ENCODE measurements at regions not wholly inside any gene's neighbourhood (a gene's known extent, or its start where the extent isn't known, plus 50 kb on each side); places are given as distances from the start of the nearest gene placed in this dataset.

DNA sequence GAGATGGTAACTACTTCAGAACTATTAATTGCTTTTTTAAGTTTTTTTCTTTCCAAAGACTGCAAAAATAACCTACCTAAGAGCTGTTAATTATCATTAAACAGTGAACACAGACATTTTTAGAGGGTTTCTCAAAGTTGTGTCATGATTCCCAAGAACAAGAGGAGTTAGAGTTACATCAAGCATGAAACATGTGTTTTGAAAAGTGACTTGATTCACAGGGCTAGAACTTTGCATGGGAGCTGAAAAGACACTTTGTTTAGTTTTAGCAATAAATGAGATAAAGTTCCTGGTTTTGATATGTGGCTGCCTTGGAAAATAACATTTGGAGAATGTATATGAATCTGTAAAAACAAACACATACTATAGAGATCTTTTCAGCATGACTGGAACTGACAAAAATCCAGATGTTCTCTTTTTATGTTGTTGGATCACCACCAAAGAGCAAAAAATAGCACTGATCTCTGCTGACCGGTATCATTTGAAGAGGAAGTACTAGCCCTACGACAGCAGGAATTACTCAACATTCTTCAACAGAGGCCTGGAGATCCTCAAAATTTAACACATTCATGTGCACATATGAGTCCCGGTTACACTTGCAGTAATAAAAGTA lies 173.0 kb upstream of the PCDH18 start:
- H3K27ac Mint-ChIP-seq: no peak overlapping the region
- H3K36me3 Mint-ChIP-seq: no peaks in the 10 kb centered on the region
- intact Hi-C loops (cut with micrococcal nuclease): no loop called here

DNA sequence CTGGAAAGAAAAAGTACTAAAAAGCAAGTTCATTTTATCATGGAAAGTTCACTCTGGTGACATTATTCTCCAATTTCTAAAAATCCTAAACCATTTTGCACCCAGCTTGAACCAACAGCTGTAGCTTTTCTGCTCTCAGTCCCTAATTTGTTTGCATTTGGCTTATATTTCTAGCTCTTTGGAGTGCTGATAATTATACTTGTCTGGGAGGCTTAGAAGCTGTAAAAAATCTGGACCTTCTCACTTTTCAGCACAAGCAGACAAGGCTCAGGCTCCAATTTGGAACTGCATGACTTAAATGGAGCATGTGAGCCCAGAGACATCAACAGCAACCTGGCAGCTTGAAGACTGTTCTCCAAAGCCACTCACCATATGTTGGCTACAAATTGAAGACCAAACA lies 170.9 kb upstream of the PCDH18 start:
- H3K27me3 Mint-ChIP-seq (ENCODE audit: low read depth in 3 of 3): no peaks in the 10 kb centered on the region
- peaks cover 0 to 7% (median 4%) of the 10 kb centered on the region in 7 donors for H3K9me3 Mint-ChIP-seq
- Histone ChIP-seq H3K4me2 (replicated peaks; ENCODE audit: extremely low read depth, low read length, poor library complexity, severe bottlenecking) (no peak overlapping the region), H3K4me1 (ENCODE audit: control insufficient read depth in 1 of 2, insufficient read depth in 2 of 2, low read length in 2 of 2) (no peaks in the 10 kb centered on the region), H3K79me2 (ENCODE audit: insufficient read depth, low read length) (no peaks in the 10 kb centered on the region), H3K27me3 (ENCODE audit: control insufficient read depth in 2 of 2, insufficient read depth in 2 of 2, low read length in 2 of 2) (no peaks in the 10 kb centered on the region), H3K9ac (ENCODE audit: insufficient read depth, low read length, poor library complexity, severe bottlenecking) (no peak overlapping the region), H3K9me3 (replicated peaks in 1 of 2; ENCODE audit: control insufficient read depth in 1 of 2, insufficient read depth in 1 of 2, low read length in 2 of 2) (peaks cover 0 to 10% of the 10 kb centered on the region in 2 donors), H3K4me3 (replicated peaks in 1 of 3; ENCODE audit: low read depth in 2 of 3, low read length in 3 of 3) (no peak overlapping the region), H3K27ac (ENCODE audit: low read depth in 1 of 2, low read length in 2 of 2) (no peak overlapping the region), H3K36me3 (replicated peaks in 1 of 2; ENCODE audit: control insufficient read depth in 1 of 2, insufficient read depth in 2 of 2, low read length in 2 of 2) (no peaks in the 10 kb centered on the region), H4K20me1 (ENCODE audit: insufficient read depth, low read length) (no peaks in the 10 kb centered on the region), H2AFZ (ENCODE audit: insufficient read depth, low read depth, low read length, poor library complexity, severe bottlenecking) (no peak overlapping the region)
- intact Hi-C loops (cut with micrococcal nuclease): no loop called here
- H3K27ac Mint-ChIP-seq: no peak overlapping the region
- TF ChIP-seq, protein P1, sequence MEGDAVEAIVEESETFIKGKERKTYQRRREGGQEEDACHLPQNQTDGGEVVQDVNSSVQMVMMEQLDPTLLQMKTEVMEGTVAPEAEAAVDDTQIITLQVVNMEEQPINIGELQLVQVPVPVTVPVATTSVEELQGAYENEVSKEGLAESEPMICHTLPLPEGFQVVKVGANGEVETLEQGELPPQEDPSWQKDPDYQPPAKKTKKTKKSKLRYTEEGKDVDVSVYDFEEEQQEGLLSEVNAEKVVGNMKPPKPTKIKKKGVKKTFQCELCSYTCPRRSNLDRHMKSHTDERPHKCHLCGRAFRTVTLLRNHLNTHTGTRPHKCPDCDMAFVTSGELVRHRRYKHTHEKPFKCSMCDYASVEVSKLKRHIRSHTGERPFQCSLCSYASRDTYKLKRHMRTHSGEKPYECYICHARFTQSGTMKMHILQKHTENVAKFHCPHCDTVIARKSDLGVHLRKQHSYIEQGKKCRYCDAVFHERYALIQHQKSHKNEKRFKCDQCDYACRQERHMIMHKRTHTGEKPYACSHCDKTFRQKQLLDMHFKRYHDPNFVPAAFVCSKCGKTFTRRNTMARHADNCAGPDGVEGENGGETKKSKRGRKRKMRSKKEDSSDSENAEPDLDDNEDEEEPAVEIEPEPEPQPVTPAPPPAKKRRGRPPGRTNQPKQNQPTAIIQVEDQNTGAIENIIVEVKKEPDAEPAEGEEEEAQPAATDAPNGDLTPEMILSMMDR (IDR thresholded peaks at IDR 0.05): no peak
- peaks cover 2% of the 10 kb centered on the region for H3K4me1 Mint-ChIP-seq
- H3K36me3 Mint-ChIP-seq: no peaks in the 10 kb centered on the region
- no peak for DNase-seq
- H3K4me3 Mint-ChIP-seq: no peak overlapping the region

More for the DNA sequence above, 173.0 kb upstream of the PCDH18 start:
- H3K27ac ChIP-seq (ENCODE audit: low read depth in 1 of 2, low read length in 2 of 2): no peak overlapping the region
- no peak overlapping the region for H3K9ac ChIP-seq (ENCODE audit: insufficient read depth, low read length, poor library complexity, severe bottlenecking)
- TF ChIP-seq, protein P1 (IDR thresholded peaks at IDR 0.05): no peak
- Mint-ChIP-seq H3K27me3 (ENCODE audit: low read depth in 3 of 3) (no peaks in the 10 kb centered on the region), H3K4me1 (peaks cover 2% of the 10 kb centered on the region), H3K9me3 (peaks cover 0 to 6% (median 4%) of the 10 kb centered on the region in 7 donors), H3K4me3 (peak overlapping the region in 1 of 2 donors; percentile 13)
- no peaks in the 10 kb centered on the region for H4K20me1 ChIP-seq (ENCODE audit: insufficient read depth, low read length)
- no peak overlapping the region for H3K4me2 ChIP-seq (replicated peaks; ENCODE audit: extremely low read depth, low read length, poor library complexity, severe bottlenecking)
- no peak overlapping the region for H2AFZ ChIP-seq (ENCODE audit: insufficient read depth, low read depth, low read length, poor library complexity, severe bottlenecking)
- 0% methylated on average over 2 of the region's 3 CpGs for WGBS (ENCODE audit: insufficient coverage)
- H3K36me3 ChIP-seq (replicated peaks in 1 of 2; ENCODE audit: control insufficient read depth in 1 of 2, insufficient read depth in 2 of 2, low read length in 2 of 2): no peaks in the 10 kb centered on the region
- H3K27me3 ChIP-seq (ENCODE audit: control insufficient read depth in 2 of 2, insufficient read depth in 2 of 2, low read length in 2 of 2): no peaks in the 10 kb centered on the region
- H3K79me2 ChIP-seq (ENCODE audit: insufficient read depth, low read length): no peaks in the 10 kb centered on the region
- peaks cover 0 to 10% of the 10 kb centered on the region in 2 donors for H3K9me3 ChIP-seq (replicated peaks in 1 of 2; ENCODE audit: control insufficient read depth in 1 of 2, insufficient read depth in 1 of 2, low read length in 2 of 2)
- H3K4me3 ChIP-seq (replicated peaks in 1 of 3; ENCODE audit: low read depth in 2 of 3, low read length in 3 of 3): no peak overlapping the region
- no peak for DNase-seq
- no peaks in the 10 kb centered on the region for H3K4me1 ChIP-seq (ENCODE audit: control insufficient read depth in 1 of 2, insufficient read depth in 2 of 2, low read length in 2 of 2)
